Gastrocnemius medialis (tissue), 4 donors: ENCODE measurements at regions not wholly inside any gene's neighbourhood (a gene's known extent, or its start where the extent isn't known, plus 50 kb on each side); places are given as distances from the start of the nearest gene placed in this dataset.
A peak's percentile ranks its signal among the peaks of the same experiment; 100 is the strongest.

Experiments
- ATAC-seq, 2 donors: fragments of 150-250 bp; one replicate each; pipeline ENCODE4 v1.9.1; 2016
- DNase-seq, 2 donors: peaks; one replicate each; pipeline ENCODE4 v3.0.0-alpha.2; 2019
- H3K27ac ChIP-seq, 4 donors: fragments of 200-600 bp; sonication (generic); 1 replicate in 1 of 4; 2 replicates in 3 of 4; pipeline ENCODE4 v1.5.1; 2016 to 2018; ENCODE audit warnings: mild to moderate bottlenecking in 2 of 4, moderate library complexity in 1 of 4
- H3K27me3 ChIP-seq, 3 donors: fragments of 200-600 bp; sonication (generic) in 2 of 3; 1 replicate in 1 of 3; 2 replicates in 2 of 3; pipeline versions ENCODE4 v1.5.1 to v1.6.0; 2016 to 2019; ENCODE audit warnings: mild to moderate bottlenecking in 1 of 3, moderate library complexity in 1 of 3
- H3K36me3 ChIP-seq, 2 donors: fragments of 200-600 bp; sonication (generic) in 1 of 2; one replicate each; pipeline ENCODE4 v1.5.1; 2017 to 2018
- H3K4me1 ChIP-seq, 2 donors: fragments of 200-600 bp; sonication (generic) in 1 of 2; one replicate each; pipeline ENCODE4 v1.5.1; 2016 to 2017; ENCODE audit warnings: mild to moderate bottlenecking in 2 of 2
- H3K4me3 ChIP-seq, 4 donors: fragments of 200-600 bp; sonication (generic) in 3 of 4; 1 replicate in 1 of 4; 2 replicates in 3 of 4; pipeline ENCODE4 v1.5.1; 2016 to 2019; ENCODE audit warnings: mild to moderate bottlenecking in 2 of 4
- H3K9me3 ChIP-seq, 3 donors: fragments of 200-600 bp; sonication (generic) in 2 of 3; 1 replicate in 1 of 3; 2 replicates in 2 of 3; pipeline ENCODE4 v1.5.1; 2016 to 2019
- POLR2A ChIP-seq, 2 donors: fragments of 450-650 bp; IDR thresholded peaks; one replicate each; pipeline ENCODE4 v1.6.1; 2017; ENCODE audit warnings: antibody characterized with exemption in 2 of 2, mild to moderate bottlenecking in 2 of 2, moderate library complexity in 2 of 2
- in situ Hi-C, 4 donors: fragments of 200-750 bp; cut with MboI; loops; one replicate each; pipeline versions ENCODE4 v1.15.0 to v1.8.0; 2017; ENCODE audit warnings: low sequenced_read_pairs in 4 of 4
- intact Hi-C: fragments of 100-400 bp; cut with DNase I; formaldehyde crosslinking; loops from one replicate; pipeline ENCODE4 v1.15.1; 2023; ENCODE audit warnings: low total_unique reads
- TF ChIP-seq, protein P1 (sequence below), 5 experiments: fragments of 450-650 bp in 3 of 5; fragments of 200-600 bp in 2 of 5; sonication (generic) in 2 of 5; IDR thresholded peaks in 4 of 5; conservative IDR thresholded peaks in 1 of 5; 1 replicate in 4 of 5; 2 replicates in 1 of 5; pipeline ENCODE4 v1.5.1; 2016 to 2019; ENCODE audit warnings: antibody characterized with exemption in 5 of 5, mild to moderate bottlenecking in 3 of 5, moderate library complexity in 3 of 5

DNA sequence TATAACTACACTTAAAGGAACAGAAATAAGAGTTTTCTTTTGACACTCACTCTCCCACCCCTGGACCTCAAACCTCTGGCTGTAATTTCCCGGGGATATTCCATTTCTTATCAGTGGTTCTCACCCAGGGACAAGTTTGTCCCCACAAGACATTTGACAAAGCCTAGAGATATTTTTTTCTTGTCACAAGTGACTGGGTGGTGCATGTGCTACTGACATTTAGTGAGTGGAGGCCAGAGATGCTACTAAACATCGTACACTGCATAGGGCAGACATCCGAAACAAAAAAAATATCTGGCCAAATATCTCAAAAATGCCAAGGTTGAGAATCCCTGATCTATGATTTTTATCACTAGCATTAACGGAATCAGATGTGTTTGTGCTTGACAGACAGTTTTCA, 168.0 kb upstream of the FRMD4B start:
- DNase-seq (no peak), ATAC-seq (no peak)
- H3K27ac ChIP-seq = no peak overlapping the region
- peaks cover 0 to 3% of the 10 kb centered on the region in 2 donors for H3K4me1 ChIP-seq
- no peaks in the 10 kb centered on the region for H3K9me3 ChIP-seq
- intact Hi-C loops (no loop called here), in situ Hi-C loops (no loop called here)
- no peak for TF ChIP-seq POLR2A (IDR thresholded peaks at IDR 0.05)
- TF ChIP-seq, protein P1, sequence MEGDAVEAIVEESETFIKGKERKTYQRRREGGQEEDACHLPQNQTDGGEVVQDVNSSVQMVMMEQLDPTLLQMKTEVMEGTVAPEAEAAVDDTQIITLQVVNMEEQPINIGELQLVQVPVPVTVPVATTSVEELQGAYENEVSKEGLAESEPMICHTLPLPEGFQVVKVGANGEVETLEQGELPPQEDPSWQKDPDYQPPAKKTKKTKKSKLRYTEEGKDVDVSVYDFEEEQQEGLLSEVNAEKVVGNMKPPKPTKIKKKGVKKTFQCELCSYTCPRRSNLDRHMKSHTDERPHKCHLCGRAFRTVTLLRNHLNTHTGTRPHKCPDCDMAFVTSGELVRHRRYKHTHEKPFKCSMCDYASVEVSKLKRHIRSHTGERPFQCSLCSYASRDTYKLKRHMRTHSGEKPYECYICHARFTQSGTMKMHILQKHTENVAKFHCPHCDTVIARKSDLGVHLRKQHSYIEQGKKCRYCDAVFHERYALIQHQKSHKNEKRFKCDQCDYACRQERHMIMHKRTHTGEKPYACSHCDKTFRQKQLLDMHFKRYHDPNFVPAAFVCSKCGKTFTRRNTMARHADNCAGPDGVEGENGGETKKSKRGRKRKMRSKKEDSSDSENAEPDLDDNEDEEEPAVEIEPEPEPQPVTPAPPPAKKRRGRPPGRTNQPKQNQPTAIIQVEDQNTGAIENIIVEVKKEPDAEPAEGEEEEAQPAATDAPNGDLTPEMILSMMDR (IDR thresholded peaks at IDR 0.05 in 4 of 5, conservative IDR thresholded peaks at IDR 0.05 in 1 of 5) = no peak
- no peaks in the 10 kb centered on the region for H3K27me3 ChIP-seq
- H3K4me3 ChIP-seq = no peak overlapping the region
- no peaks in the 10 kb centered on the region for H3K36me3 ChIP-seq

DNA sequence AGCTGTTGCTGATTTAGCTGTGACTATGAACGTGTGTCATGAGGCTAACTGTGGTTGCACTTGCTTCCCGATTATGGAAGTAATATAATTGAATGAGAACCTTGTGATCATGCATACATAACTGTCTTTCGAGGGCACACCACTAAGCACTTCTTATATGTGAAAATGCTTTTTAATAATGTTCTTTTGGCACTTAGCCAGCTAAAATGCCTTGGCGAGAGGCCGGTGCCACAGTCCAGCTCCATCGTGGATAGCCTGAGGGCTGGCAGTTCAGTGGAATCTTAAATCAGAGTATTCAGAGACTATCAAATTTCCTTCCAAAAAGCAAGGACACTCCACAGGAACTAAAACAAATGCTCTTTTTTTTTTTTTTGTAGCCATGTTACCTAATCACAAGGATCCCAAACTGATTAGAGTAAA, 161.6 kb upstream of the FRMD4B start:
- ATAC-seq = no peak
- Histone ChIP-seq H3K27me3 (peaks cover 5 to 7% (median 7%) of the 10 kb centered on the region in 3 donors), H3K4me3 (no peak overlapping the region), H3K9me3 (no peaks in the 10 kb centered on the region), H3K27ac (no peak overlapping the region), H3K36me3 (no peaks in the 10 kb centered on the region), H3K4me1 (no peaks in the 10 kb centered on the region)
- TF ChIP-seq, protein P1 (IDR thresholded peaks at IDR 0.05 in 4 of 5, conservative IDR thresholded peaks at IDR 0.05 in 1 of 5) = no peak
- TF ChIP-seq POLR2A (IDR thresholded peaks at IDR 0.05) = no peak
- in situ Hi-C loops (no loop called here), intact Hi-C loops (no loop called here)
- DNase-seq = no peak

DNA sequence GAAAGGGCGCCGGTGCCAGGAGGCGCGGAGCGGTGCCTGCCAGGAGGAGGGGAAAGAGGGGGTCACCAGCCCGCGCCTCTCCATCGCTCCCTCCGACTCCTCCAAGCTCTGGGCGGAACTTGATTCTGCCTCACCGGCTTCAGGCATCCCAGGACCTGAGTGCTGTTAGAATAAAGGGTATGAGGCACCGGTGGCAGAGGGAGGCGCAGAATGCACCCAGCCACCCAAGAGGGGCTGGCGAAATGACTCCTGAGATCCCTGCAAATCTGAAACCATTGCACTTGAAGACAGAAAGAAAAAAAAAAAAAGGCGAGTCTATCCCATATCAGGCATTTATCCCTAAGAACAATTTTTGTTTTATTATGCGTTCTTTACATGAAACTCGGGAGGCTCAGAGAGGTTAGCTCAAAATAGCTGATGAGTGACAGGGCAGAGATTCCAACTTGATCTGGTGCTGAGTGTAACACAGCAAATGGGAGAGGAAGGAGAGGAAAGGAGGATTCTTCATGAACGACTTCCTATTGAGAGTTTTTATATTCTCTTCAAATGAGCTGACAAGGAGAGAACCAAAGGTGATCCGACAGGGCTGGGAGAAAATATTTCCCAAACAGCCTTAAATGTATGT, 157.0 kb upstream of the FRMD4B start:
- intact Hi-C loops (no loop called here), in situ Hi-C loops (no loop called here)
- Histone ChIP-seq H3K27me3 (peaks cover 11 to 19% (median 16%) of the 10 kb centered on the region in 3 donors), H3K4me1 (peaks cover 4 to 6% of the 10 kb centered on the region in 2 donors), H3K9me3 (no peaks in the 10 kb centered on the region), H3K36me3 (no peaks in the 10 kb centered on the region), H3K27ac (no peak overlapping the region), H3K4me3 (peak overlapping the region; percentile 38 to 51 (median 46))
- TF ChIP-seq POLR2A (IDR thresholded peaks at IDR 0.05) = no peak
- TF ChIP-seq, protein P1 (IDR thresholded peaks at IDR 0.05 in 4 of 5, conservative IDR thresholded peaks at IDR 0.05 in 1 of 5) = no peak
- no peak for DNase-seq
- no peak for ATAC-seq

DNA sequence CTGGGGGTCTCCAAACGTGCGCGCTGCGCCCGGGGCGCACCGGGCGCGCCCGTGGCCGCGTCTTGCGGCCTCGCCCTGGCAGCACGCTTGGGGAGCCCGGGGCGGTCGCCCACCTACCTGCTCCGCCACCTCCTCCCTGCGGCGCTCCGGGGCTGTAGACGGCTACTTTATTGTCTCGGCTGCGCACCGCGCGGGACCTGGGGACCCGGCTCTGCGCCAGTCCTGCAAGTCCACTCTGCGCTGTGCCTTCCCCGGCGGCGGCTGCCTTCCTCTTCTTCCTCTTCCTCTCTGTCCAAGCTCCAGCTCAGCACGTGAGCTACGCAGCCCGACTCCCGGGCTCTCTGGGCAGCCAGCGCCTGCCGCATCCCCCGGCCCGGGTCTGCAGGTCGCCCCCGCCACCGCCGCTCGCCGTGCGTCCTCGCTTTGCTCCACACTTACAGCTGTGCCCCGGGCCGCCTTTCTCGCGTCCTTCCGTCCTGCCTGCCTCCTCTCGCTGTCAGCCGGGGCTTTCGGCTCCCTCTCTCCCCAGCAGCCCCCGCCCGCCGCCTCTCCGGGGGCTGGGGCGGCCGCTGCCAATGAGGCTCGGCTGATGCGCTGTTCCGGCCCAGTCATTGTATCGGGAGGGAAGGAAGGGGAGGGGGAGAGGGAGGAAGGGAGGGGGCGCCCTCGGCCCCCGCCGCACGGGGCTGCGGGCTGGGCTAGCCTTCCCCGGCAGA, 156.4 kb upstream of the FRMD4B start:
- H3K4me1 ChIP-seq = peaks cover 4 to 6% of the 10 kb centered on the region in 2 donors
- H3K36me3 ChIP-seq = no peaks in the 10 kb centered on the region
- in situ Hi-C loops (no loop called here), intact Hi-C loops (no loop called here)
- H3K27ac ChIP-seq = no peak overlapping the region
- no peak for ATAC-seq
- peaks cover 11 to 19% (median 16%) of the 10 kb centered on the region in 3 donors for H3K27me3 ChIP-seq
- peak overlapping the region; percentile 38 to 51 (median 46) for H3K4me3 ChIP-seq
- H3K9me3 ChIP-seq = no peaks in the 10 kb centered on the region
- no peak for TF ChIP-seq POLR2A (IDR thresholded peaks at IDR 0.05)
- TF ChIP-seq, protein P1 (IDR thresholded peaks at IDR 0.05 in 4 of 5, conservative IDR thresholded peaks at IDR 0.05 in 1 of 5) = no peak
- no peak for DNase-seq
